ENCODE measurements at regions not wholly inside any gene's neighbourhood (a gene's known extent, or its start where the extent isn't known, plus 50 kb on each side); places are given as distances from the start of the nearest gene placed in this dataset.

- TF ChIP-seq CTCF (conservative IDR thresholded peaks at IDR 0.05 in 1 of 2, IDR thresholded peaks at IDR 0.05 in 1 of 2; ENCODE audit: low read depth in 1 of 2, low read length in 2 of 2) (no peak), EZH2 (IDR thresholded peaks at IDR 0.05; ENCODE audit: low read length, missing control alignments) (no peak)
These were observed 1000.9 kb downstream of the CDH18 start for GRCh38 chr5:18987101-18987500.
